IPS DF 19.7 (cell line): ENCODE measurements at regions not wholly inside any gene's neighbourhood (a gene's known extent, or its start where the extent isn't known, plus 50 kb on each side); places are given as distances from the start of the nearest gene placed in this dataset.

Source experiments
- DNase-seq: peaks from one replicate; pipeline ENCODE4 v3.0.0-alpha.2; 2013; ENCODE audit warnings: low read depth, low spot score

GRCh38 chr14:22456998-22457594 lies 131.9 kb downstream of the DAD1 start:
- DNase-seq, result no peak

GRCh38 chr14:22456421-22456820 lies 132.6 kb downstream of the DAD1 start:
- DNase-seq, result no peak

GRCh38 chr14:22452330-22452729 lies 136.7 kb downstream of the DAD1 start:
- DNase-seq, result no peak

GRCh38 chr14:22450266-22450665 lies 138.8 kb downstream of the DAD1 start:
- no peak for DNase-seq

GRCh38 chr14:22449600-22449905 lies 139.5 kb downstream of the DAD1 start:
- no peak for DNase-seq

GRCh38 chr14:22448905-22449599 lies 140.0 kb downstream of the DAD1 start:
- DNase-seq, result no peak

GRCh38 chr14:22448035-22448904 lies 140.8 kb downstream of the DAD1 start:
- no peak for DNase-seq

GRCh38 chr14:22438742-22439141 lies 150.3 kb downstream of the DAD1 start:
- DNase-seq, result no peak

GRCh38 chr14:22434901-22435550 lies 154.0 kb downstream of the DAD1 start:
- no peak for DNase-seq

GRCh38 chr14:22434030-22434429 lies 155.0 kb downstream of the DAD1 start:
- DNase-seq, result no peak

GRCh38 chr14:22433069-22433468 lies 156.0 kb downstream of the DAD1 start:
- DNase-seq, result no peak

- DNase-seq, result no peak
Observed at GRCh38 chr14:22432348-22432976, 156.6 kb downstream of the DAD1 start.

- no peak for DNase-seq
Observed at GRCh38 chr14:22429546-22430294, 159.3 kb downstream of the DAD1 start.

GRCh38 chr14:22428700-22429291 lies 160.2 kb downstream of the DAD1 start:
- DNase-seq, result no peak

- no peak for DNase-seq
Observed at GRCh38 chr14:22427771-22428231, 161.2 kb downstream of the DAD1 start.

GRCh38 chr14:22426711-22427110 lies 162.3 kb downstream of the DAD1 start:
- no peak for DNase-seq

GRCh38 chr14:22423958-22424357 lies 165.1 kb downstream of the DAD1 start:
- DNase-seq, result no peak

GRCh38 chr14:22422238-22422637 lies 166.8 kb downstream of the DAD1 start:
- no peak for DNase-seq

GRCh38 chr14:22420598-22421186 lies 168.3 kb downstream of the DAD1 start:
- no peak for DNase-seq

GRCh38 chr14:22419620-22420019 lies 169.4 kb downstream of the DAD1 start:
- DNase-seq, result no peak
